Upper lobe of left lung (tissue), 6 donors: ENCODE measurements at regions not wholly inside any gene's neighbourhood (a gene's known extent, or its start where the extent isn't known, plus 50 kb on each side); places are given as distances from the start of the nearest gene placed in this dataset.
"Not testable (repeated sequence)": the region's sequence is repeated elsewhere in the genome, so short reads cannot be mapped to it uniquely, and the experiment has no call there.

Experiments
- ATAC-seq, 2 donors: fragments of 200-7000 bp; cut with Tn5 transposase; one replicate each; pipeline ENCODE4 v1.9.1; 2022; ENCODE audit warnings: mild to moderate bottlenecking in 2 of 2, moderate library complexity in 2 of 2; ENCODE audit not compliant: low FRiP score in 2 of 2
- DNase-seq, 2 donors: peaks; one replicate each; pipeline ENCODE4 v3.0.0-alpha.2; 2019 to 2020
- H3K27ac ChIP-seq, 4 donors: fragments of 200-600 bp; sonication (generic); one replicate each; pipeline ENCODE4 v1.5.1; 2016 to 2019
- H3K27me3 ChIP-seq, 4 donors: fragments of 200-600 bp; sonication (generic); one replicate each; pipeline ENCODE4 v1.5.1; 2017 to 2019
- H3K36me3 ChIP-seq, 4 donors: fragments of 200-600 bp; sonication (generic); one replicate each; pipeline ENCODE4 v1.5.1; 2016 to 2019
- H3K4me1 ChIP-seq, 4 donors: fragments of 200-600 bp; sonication (generic); one replicate each; pipeline ENCODE4 v1.5.1; 2018 to 2019
- H3K4me3 ChIP-seq, 4 donors: fragments of 200-600 bp; sonication (generic); one replicate each; pipeline ENCODE4 v1.5.1; 2017 to 2019; ENCODE audit warnings: mild to moderate bottlenecking in 2 of 4, moderate library complexity in 1 of 4
- H3K9me3 ChIP-seq, 4 donors: fragments of 200-600 bp; sonication (generic); one replicate each; pipeline ENCODE4 v1.5.1; 2018 to 2019
- CTCF ChIP-seq, 6 experiments: fragments of 450-650 bp in 4 of 6; fragments of 200-600 bp in 2 of 6; sonication (generic) in 2 of 6; IDR thresholded peaks; one replicate each; pipeline ENCODE4 v1.5.1; 2016 to 2019; ENCODE audit warnings: antibody characterized with exemption in 6 of 6
- EP300 ChIP-seq, 4 donors: sonication (generic); formaldehyde crosslinking; IDR thresholded peaks; one replicate each; pipeline ENCODE4 v1.5.1; 2017; ENCODE audit warnings: antibody characterized with exemption in 4 of 4, control low read depth in 2 of 4
- POLR2A ChIP-seq, 4 donors: fragments of 450-650 bp; IDR thresholded peaks; one replicate each; pipeline ENCODE4 v1.5.1; 2016 to 2017; ENCODE audit warnings: antibody characterized with exemption in 4 of 4, mild to moderate bottlenecking in 2 of 4
- POLR2AphosphoS5 ChIP-seq, 2 donors: sonication (generic); formaldehyde crosslinking; IDR thresholded peaks; one replicate each; pipeline ENCODE4 v1.5.1; 2017; ENCODE audit warnings: antibody characterized with exemption in 2 of 2
- WGBS, 2 donors: methylation state at CpG; one replicate each; pipeline ENCODE4 v1.1.5; 2017 to 2018; 5-methylcytosine and 5-hydroxymethylcytosine counted together
- donor health status: DM: no; HTN: no; CAD: no; lungs with moderate emphysema.
- donor health status: DM: no; HTN: yes; CAD: no; lungs with severe emphysema.

GRCh38 chr16:79988721-79989220 lies 388.2 kb upstream of the MAF start:
- TF ChIP-seq POLR2A (IDR thresholded peaks at IDR 0.05) (no peak), POLR2AphosphoS5 (IDR thresholded peaks at IDR 0.05) (no peak), CTCF (IDR thresholded peaks at IDR 0.05) (no peak), EP300 (IDR thresholded peaks at IDR 0.05) (no peak)
- WGBS, 2 donors, result 70 to 84% methylated on average over 3 of the region's 3 CpGs
- H3K4me3 ChIP-seq, result no peak overlapping the region
- H3K27ac ChIP-seq, result no peak overlapping the region
- H3K4me1 ChIP-seq, result no peaks in the 10 kb centered on the region
- no peak for ATAC-seq
- DNase-seq, result no peak
- H3K36me3 ChIP-seq, result no peaks in the 10 kb centered on the region
- no peaks in the 10 kb centered on the region for H3K27me3 ChIP-seq
- no peaks in the 10 kb centered on the region for H3K9me3 ChIP-seq

- Histone ChIP-seq H3K4me1 (no peaks in the 10 kb centered on the region), H3K4me3 (no peak overlapping the region), H3K27ac (no peak overlapping the region), H3K9me3 (no peaks in the 10 kb centered on the region), H3K27me3 (no peaks in the 10 kb centered on the region), H3K36me3 (no peaks in the 10 kb centered on the region)
- no peak for TF ChIP-seq POLR2AphosphoS5 (IDR thresholded peaks at IDR 0.05)
- no peak for TF ChIP-seq POLR2A (IDR thresholded peaks at IDR 0.05)
- TF ChIP-seq EP300 (IDR thresholded peaks at IDR 0.05), result no peak
- no peak for ATAC-seq
- no peak for DNase-seq
- 89 to 95% methylated on average over 3 of the region's 3 CpGs for WGBS, 2 donors
These were observed 387.6 kb upstream of the MAF start for GRCh38 chr16:79988089-79988488.

GRCh38 chr16:79986352-79986751 lies 385.8 kb upstream of the MAF start:
- 59 to 74% methylated on average over 4 of the region's 4 CpGs for WGBS, 2 donors
- DNase-seq (no peak), ATAC-seq (peak in 1 of 2 donors; percentile 43)
- Histone ChIP-seq H3K4me1 (no peaks in the 10 kb centered on the region), H3K27ac (no peak overlapping the region), H3K4me3 (no peak overlapping the region), H3K9me3 (no peaks in the 10 kb centered on the region), H3K36me3 (no peaks in the 10 kb centered on the region), H3K27me3 (no peaks in the 10 kb centered on the region)
- TF ChIP-seq EP300 (IDR thresholded peaks at IDR 0.05), result no peak

- Histone ChIP-seq H3K9me3 (no peaks in the 10 kb centered on the region), H3K36me3 (no peaks in the 10 kb centered on the region), H3K4me1 (no peaks in the 10 kb centered on the region), H3K27me3 (no peaks in the 10 kb centered on the region), H3K27ac (no peak overlapping the region), H3K4me3 (no peak overlapping the region)
- no peak for TF ChIP-seq EP300 (IDR thresholded peaks at IDR 0.05)
- no peak for TF ChIP-seq POLR2A (IDR thresholded peaks at IDR 0.05)
- no peak for TF ChIP-seq POLR2AphosphoS5 (IDR thresholded peaks at IDR 0.05)
- TF ChIP-seq CTCF (IDR thresholded peaks at IDR 0.05), result no peak
- WGBS, 2 donors, result 75 to 81% methylated on average over 3 of the region's 3 CpGs
- ATAC-seq (no peak), DNase-seq (no peak)
These were observed 385.1 kb upstream of the MAF start for GRCh38 chr16:79985606-79986005.

GRCh38 chr16:79984149-79984548 lies 383.6 kb upstream of the MAF start:
- 95 to 96% methylated on average over 6 of the region's 6 CpGs for WGBS, 2 donors
- not testable (repeated sequence) for H3K4me3 ChIP-seq, H3K36me3 ChIP-seq, H3K4me1 ChIP-seq, ATAC-seq, H3K27ac ChIP-seq, H3K9me3 ChIP-seq, DNase-seq, H3K27me3 ChIP-seq

- no peaks in the 10 kb centered on the region for H3K4me1 ChIP-seq
- H3K4me3 ChIP-seq, result no peak overlapping the region
- no peaks in the 10 kb centered on the region for H3K9me3 ChIP-seq
- no peaks in the 10 kb centered on the region for H3K36me3 ChIP-seq
- ATAC-seq (no peak), DNase-seq (no peak)
- 67 to 75% methylated on average over 2 of the region's 2 CpGs for WGBS, 2 donors
- no peak overlapping the region for H3K27ac ChIP-seq
- TF ChIP-seq EP300 (IDR thresholded peaks at IDR 0.05), result no peak
- TF ChIP-seq POLR2AphosphoS5 (IDR thresholded peaks at IDR 0.05), result no peak
- no peak for TF ChIP-seq POLR2A (IDR thresholded peaks at IDR 0.05)
- no peak for TF ChIP-seq CTCF (IDR thresholded peaks at IDR 0.05)
- H3K27me3 ChIP-seq, result no peaks in the 10 kb centered on the region
These were observed 382.3 kb upstream of the MAF start for GRCh38 chr16:79982862-79983261.
